ENCODE measurements at regions not wholly inside any gene's neighbourhood (a gene's known extent, or its start where the extent isn't known, plus 50 kb on each side); places are given as distances from the start of the nearest gene placed in this dataset.

GRCh38 chr6:85124472-85125354 lies 325.2 kb upstream of the NT5E start:
- TF ChIP-seq POLR2A (IDR thresholded peaks at IDR 0.05) = no peak
- no peak for TF ChIP-seq CTCF (IDR thresholded peaks at IDR 0.05)
